ENCODE measurements at regions not wholly inside any gene's neighbourhood (a gene's known extent, or its start where the extent isn't known, plus 50 kb on each side); places are given as distances from the start of the nearest gene placed in this dataset.

DNA sequence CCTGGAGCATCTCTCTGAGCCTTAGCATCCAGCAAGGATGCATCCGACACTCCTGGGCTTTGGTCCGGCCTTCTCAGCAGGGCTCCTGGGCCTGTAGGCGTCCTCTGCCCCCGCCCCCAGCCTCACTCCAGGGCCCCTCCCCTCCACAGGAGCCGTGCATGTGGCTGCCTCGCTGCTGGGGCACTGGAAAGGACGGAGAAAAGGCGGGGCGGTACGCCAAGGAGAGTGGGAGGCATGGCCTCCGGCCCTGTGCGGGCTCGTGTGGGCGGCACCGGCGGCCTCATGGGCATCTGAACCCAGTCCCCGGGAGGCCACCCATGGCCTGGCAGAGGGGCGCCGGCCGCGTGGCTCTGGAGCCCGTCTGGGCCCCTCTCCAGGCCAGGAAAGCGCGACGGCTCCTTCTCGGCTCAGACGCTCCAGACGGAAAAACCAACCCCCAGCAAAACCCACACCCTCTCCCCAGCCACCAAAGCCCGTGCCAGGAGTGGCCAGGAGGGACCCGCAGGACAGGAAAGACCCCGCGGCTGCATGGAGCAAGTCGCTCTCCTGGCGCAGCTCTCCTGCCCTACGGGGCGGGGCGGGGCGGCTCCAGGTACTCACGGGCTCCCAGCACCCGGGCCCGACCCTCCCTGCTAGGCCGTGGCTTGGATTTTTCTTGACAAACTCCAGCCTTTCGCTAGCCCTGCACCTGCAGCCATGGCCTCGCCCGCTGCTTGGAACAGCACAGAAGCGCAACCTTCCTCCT is 419.9 kb downstream of the QKI start:
- intact Hi-C loops (cut with micrococcal nuclease), result no loop called here
- TF ChIP-seq, protein P1, sequence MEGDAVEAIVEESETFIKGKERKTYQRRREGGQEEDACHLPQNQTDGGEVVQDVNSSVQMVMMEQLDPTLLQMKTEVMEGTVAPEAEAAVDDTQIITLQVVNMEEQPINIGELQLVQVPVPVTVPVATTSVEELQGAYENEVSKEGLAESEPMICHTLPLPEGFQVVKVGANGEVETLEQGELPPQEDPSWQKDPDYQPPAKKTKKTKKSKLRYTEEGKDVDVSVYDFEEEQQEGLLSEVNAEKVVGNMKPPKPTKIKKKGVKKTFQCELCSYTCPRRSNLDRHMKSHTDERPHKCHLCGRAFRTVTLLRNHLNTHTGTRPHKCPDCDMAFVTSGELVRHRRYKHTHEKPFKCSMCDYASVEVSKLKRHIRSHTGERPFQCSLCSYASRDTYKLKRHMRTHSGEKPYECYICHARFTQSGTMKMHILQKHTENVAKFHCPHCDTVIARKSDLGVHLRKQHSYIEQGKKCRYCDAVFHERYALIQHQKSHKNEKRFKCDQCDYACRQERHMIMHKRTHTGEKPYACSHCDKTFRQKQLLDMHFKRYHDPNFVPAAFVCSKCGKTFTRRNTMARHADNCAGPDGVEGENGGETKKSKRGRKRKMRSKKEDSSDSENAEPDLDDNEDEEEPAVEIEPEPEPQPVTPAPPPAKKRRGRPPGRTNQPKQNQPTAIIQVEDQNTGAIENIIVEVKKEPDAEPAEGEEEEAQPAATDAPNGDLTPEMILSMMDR (IDR thresholded peaks at IDR 0.05; ENCODE audit: borderline replicate concordance), result no peak
- DNase-seq, result no peak
- Histone ChIP-seq H3K27me3 (ENCODE audit: low read depth) (no peaks in the 10 kb centered on the region), H3K36me3 (no peaks in the 10 kb centered on the region), H3K27ac (replicated peaks) (no peak overlapping the region), H3K4me3 (no peak overlapping the region), H3K4me1 (peaks cover 30% of the 10 kb centered on the region), H3K9me3 (replicated peaks) (peaks cover 12% of the 10 kb centered on the region)

DNA sequence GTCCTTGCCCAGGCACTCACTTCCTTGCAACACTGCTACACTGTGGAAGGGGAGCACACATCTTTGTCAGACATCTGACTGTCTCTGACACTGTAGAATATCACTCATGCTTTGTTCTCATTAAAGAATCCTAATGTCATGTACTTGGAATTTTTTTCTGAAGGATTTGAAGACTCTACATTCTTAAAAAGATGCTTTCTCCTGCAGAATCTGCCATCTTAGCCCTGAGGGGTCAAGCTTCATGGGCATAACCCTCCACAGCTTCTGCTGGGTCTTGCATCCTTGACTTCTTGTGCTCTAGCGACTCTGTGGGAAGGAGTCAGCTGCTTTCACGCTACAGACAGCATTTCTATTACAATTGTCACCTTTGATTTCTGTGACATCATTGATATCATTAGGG is 417.2 kb downstream of the QKI start:
- peaks cover 13% of the 10 kb centered on the region for H3K4me1 ChIP-seq
- no peak for DNase-seq
- no peak overlapping the region for H3K4me3 ChIP-seq
- TF ChIP-seq, protein P1 (IDR thresholded peaks at IDR 0.05; ENCODE audit: borderline replicate concordance), result no peak
- H3K36me3 ChIP-seq, result no peaks in the 10 kb centered on the region
- intact Hi-C loops (cut with micrococcal nuclease), result no loop called here
- no peak overlapping the region for H3K27ac ChIP-seq (replicated peaks)
- no peaks in the 10 kb centered on the region for H3K27me3 ChIP-seq (ENCODE audit: low read depth)
- H3K9me3 ChIP-seq (replicated peaks), result peaks cover 12% of the 10 kb centered on the region

DNA sequence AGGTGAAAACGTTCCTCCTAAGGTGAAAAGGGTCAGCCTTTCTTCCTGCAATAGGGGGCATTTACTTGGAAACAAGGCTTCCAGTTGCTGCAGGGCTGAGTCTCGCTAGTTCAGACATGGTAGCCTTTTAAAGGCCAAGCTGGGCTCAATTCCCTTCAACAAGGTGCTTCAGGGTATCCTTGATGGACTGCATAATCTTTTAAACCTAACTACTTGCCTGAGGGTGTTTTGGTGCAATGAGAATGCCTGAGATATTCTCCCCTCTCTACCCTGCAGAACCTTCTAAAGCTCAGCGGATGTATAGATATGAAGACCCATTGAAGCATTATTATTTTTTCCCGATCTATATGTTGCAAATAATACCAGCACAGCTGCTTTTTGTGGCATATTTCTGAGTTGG is 416.1 kb downstream of the QKI start:
- Histone ChIP-seq H3K36me3 (no peaks in the 10 kb centered on the region), H3K9me3 (replicated peaks) (peaks cover 12% of the 10 kb centered on the region), H3K4me1 (peaks cover 2% of the 10 kb centered on the region), H3K27ac (replicated peaks) (no peak overlapping the region), H3K27me3 (ENCODE audit: low read depth) (no peaks in the 10 kb centered on the region), H3K4me3 (no peak overlapping the region)
- TF ChIP-seq, protein P1 (IDR thresholded peaks at IDR 0.05; ENCODE audit: borderline replicate concordance), result no peak
- intact Hi-C loops (cut with micrococcal nuclease), result no loop called here
- DNase-seq, result no peak

DNA sequence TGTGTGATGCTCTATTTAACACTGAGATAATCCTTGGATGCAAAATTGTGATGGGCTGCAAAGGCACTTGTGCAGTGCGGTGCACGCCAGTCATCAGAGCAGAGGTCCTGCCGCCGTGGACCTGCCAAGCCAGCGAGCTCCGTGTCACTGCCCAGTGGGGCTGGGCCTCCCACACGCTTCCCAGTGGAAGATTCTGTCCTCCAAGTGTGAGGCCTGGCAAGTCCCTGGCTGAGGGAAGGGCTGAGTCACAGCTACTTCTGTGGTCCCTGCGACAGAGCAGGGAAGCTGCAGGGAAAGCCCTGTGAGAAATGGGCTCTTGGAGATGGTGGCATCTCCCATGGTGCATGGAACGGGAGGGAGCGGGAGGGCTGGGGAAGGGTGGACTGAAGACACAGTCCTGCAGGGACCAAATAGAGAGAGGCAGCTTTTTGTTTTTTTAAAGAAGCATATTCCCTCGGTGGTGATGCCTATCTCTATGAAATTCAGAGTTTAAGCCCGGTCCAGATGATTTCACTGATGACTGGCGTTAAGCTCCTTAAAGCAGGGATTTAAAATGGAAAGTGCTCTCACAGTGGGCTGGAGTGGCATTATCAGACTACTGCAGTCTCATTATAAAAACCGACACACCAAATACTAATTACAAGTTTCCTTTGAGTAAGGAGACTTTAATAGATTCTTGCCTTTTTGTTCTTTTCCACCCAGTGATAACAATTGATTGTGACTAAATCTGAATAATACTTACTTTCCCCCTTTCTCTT is 413.7 kb downstream of the QKI start:
- no peak overlapping the region for H3K4me3 ChIP-seq
- H3K4me1 ChIP-seq, result no peaks in the 10 kb centered on the region
- no peaks in the 10 kb centered on the region for H3K27me3 ChIP-seq (ENCODE audit: low read depth)
- H3K27ac ChIP-seq (replicated peaks), result no peak overlapping the region
- intact Hi-C loops (cut with micrococcal nuclease), result no loop called here
- TF ChIP-seq, protein P1 (IDR thresholded peaks at IDR 0.05; ENCODE audit: borderline replicate concordance), result no peak
- H3K36me3 ChIP-seq, result no peaks in the 10 kb centered on the region
- peaks cover 12% of the 10 kb centered on the region for H3K9me3 ChIP-seq (replicated peaks)
- DNase-seq, result peak; percentile 31

DNA sequence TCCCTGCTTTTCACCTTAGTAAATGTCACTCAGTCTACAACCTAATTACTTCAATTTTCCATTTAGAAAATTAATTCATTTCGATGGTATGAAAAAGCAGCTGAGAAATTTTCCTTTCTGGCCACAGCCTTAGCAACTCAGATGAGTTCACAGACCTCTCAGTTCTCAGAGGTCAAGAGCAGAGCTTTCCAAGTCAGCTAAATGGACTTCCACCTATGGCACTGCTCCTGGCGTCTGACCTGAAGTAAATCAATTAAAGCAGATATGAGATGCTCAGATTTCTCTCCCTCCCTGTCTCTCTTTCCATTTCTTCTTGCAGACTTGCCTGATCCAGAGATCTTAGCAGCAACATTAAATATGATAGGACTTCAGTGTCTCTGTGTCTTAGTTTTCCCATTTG is 412.6 kb downstream of the QKI start:
- intact Hi-C loops (cut with micrococcal nuclease), result no loop called here

More for the DNA sequence above, 412.6 kb downstream of the QKI start:
- TF ChIP-seq, protein P1 (IDR thresholded peaks at IDR 0.05; ENCODE audit: borderline replicate concordance), result no peak
- DNase-seq, result no peak
- Histone ChIP-seq H3K27me3 (ENCODE audit: low read depth) (no peaks in the 10 kb centered on the region), H3K9me3 (replicated peaks) (peaks cover 12% of the 10 kb centered on the region), H3K4me3 (no peak overlapping the region), H3K4me1 (no peaks in the 10 kb centered on the region), H3K27ac (replicated peaks) (no peak overlapping the region), H3K36me3 (no peaks in the 10 kb centered on the region)

Measured in left ventricle myocardium inferior (tissue), 1 donor.